ENCODE measurements at regions not wholly inside any gene's neighbourhood (a gene's known extent, or its start where the extent isn't known, plus 50 kb on each side); places are given as distances from the start of the nearest gene placed in this dataset.

DNA sequence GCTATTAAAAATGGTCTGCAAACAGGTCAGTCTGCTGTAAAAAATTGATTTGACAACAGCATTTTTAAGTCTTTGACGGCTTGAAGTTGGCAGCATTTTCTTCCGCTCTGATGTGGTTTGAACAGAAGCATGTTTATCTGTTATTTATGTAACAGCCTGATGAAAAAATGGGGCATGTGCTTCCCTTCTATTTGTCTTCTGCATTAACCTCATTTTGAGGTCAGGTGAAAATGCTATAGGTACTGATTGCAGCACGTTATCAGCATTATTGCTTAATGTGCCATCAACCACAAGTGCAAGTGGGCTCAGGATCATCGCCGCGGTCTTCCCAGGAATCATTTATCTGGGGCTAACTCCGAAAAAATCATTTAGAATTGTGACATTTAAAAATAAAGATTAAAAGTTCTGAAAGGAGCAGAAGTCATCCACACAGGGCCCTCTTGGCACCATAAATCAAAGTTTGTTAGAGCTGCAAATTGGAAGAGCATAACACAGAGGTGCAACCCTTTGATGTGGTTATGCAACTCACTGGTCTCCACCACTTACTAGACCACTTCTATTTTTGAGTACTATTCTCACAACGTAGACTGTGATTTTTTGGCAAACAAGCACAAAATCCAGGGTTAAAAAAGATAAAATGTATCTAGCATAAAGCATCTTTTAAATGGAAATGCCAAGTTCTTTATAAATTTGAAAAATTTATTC is 307.7 kb downstream of the MDFIC start:
- TF ChIP-seq, protein P1, sequence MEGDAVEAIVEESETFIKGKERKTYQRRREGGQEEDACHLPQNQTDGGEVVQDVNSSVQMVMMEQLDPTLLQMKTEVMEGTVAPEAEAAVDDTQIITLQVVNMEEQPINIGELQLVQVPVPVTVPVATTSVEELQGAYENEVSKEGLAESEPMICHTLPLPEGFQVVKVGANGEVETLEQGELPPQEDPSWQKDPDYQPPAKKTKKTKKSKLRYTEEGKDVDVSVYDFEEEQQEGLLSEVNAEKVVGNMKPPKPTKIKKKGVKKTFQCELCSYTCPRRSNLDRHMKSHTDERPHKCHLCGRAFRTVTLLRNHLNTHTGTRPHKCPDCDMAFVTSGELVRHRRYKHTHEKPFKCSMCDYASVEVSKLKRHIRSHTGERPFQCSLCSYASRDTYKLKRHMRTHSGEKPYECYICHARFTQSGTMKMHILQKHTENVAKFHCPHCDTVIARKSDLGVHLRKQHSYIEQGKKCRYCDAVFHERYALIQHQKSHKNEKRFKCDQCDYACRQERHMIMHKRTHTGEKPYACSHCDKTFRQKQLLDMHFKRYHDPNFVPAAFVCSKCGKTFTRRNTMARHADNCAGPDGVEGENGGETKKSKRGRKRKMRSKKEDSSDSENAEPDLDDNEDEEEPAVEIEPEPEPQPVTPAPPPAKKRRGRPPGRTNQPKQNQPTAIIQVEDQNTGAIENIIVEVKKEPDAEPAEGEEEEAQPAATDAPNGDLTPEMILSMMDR (IDR thresholded peaks at IDR 0.05; ENCODE audit: poor library complexity, severe bottlenecking), result no peak
- TF ChIP-seq TAF1 (IDR thresholded peaks at IDR 0.05; ENCODE audit: low read depth), result no peak
- TF ChIP-seq RAD21 (conservative IDR thresholded peaks at IDR 0.05), result no peak
- TF ChIP-seq REST (IDR thresholded peaks at IDR 0.05; ENCODE audit: borderline replicate concordance), result no peak
- TF ChIP-seq POLR2AphosphoS5 (IDR thresholded peaks at IDR 0.05), result no peak

Data from neural cell (in vitro differentiated cells).